Astrocyte of the hippocampus (primary cell): ENCODE measurements at regions not wholly inside any gene's neighbourhood (a gene's known extent, or its start where the extent isn't known, plus 50 kb on each side); places are given as distances from the start of the nearest gene placed in this dataset.

Experiments used
- DNase-seq: peaks from one replicate; pipeline ENCODE4 v3.0.0; 2011; ENCODE audit warnings: low read depth, low spot score

GRCh38 chr1:108050911-108051629 lies 86.1 kb upstream of the VAV3 start:
- peak; percentile 40 for DNase-seq

- no peak for DNase-seq
Measured at GRCh38 chr1:108050158-108050557, 85.2 kb upstream of the VAV3 start.

DNA sequence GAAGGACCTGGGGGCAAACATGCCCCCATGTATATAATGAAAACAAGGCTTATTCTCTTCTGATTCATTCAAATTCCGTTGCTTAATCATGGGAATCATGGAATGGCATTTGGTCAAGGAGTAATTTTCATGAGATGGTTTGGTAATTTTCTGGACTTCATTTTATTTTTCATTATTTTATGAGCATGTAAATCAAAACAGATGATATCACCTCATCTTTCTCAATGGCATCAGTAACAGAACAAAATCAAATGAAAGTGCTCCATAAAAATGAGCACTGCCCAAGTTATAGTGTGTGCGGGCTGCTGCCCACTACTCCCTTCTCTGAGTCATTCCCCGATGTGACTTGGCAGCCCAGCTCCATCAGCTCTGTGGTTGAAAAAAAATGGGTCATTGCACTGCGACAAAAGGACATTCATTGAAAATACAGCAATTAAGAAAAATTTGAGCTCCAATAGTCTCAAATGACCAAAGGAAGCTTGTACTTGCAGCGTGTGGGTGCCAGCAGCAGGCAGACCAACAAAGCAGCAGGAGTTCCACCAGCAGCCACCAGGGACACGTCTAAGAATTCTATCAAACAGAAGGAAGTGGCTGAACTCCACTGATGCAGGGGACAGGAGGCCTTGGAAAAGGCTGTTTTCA lies 84.3 kb upstream of the VAV3 start:
- peak; percentile 86 for DNase-seq

- no peak for DNase-seq
Measured at GRCh38 chr1:108048301-108049177, 83.6 kb upstream of the VAV3 start.

- DNase-seq: no peak
Measured at GRCh38 chr1:108047085-108047484, 82.1 kb upstream of the VAV3 start.

- DNase-seq: peak; percentile 39
Measured at GRCh38 chr1:108046026-108046425, 81.0 kb upstream of the VAV3 start.

- no peak for DNase-seq
Measured at GRCh38 chr1:108045460-108045859, 80.5 kb upstream of the VAV3 start.

DNA sequence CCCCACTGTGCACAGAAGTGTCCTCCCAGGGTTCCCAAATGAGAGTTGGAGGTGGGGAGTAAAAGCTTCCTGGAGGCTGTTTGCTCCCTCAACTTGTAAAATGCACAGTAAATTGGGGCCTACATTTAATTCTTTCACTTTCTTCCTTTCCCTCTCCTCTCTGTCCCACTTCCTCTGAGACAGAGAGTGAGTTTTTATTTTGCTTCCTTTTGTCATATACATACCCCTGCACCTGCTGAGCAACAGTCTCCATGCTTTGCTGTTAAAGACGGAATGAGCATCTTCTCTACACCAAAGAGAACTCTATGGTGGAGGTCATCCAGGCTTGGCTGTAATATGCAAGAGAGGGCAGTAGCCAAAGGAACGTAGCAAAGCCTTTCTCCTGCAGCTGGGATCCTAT lies 79.3 kb upstream of the VAV3 start:
- DNase-seq: no peak

DNA sequence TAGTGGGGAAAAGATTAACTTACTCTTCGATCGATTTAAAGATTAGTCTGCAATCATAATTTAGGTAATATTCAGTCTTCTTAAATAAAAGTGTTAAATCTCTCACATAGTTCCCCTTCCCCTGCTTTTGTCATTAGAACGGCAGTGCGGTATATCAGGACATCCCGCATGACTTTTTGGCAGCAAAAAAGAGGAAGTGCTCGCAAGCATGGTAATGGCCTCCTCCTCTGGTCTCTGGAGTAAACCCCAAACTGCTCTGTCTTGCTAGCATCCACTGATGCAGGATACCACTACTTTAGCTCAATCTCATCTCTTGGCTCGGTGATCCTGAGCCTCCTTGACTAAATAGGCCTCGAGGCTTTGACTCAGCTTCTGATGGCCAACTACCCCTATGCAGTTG lies 78.7 kb upstream of the VAV3 start:
- DNase-seq: no peak

DNA sequence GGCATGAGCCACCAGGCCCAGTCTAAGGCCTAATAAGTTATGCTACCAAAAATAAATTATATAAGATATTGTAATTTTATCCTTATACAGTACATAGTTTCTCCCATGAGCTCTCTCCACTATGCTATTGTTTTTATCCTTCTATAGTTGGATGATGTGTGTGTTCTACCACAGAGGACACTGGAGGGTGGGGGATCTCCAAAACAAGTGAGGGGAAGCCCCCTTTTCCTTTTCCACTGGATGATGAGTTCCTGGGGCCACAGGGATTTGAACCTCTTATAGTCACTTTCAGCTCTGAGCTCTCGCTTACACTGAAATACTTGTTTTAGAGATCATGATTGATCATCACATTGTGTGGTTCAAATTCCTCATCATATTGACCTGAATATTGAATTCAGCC lies 77.6 kb upstream of the VAV3 start:
- DNase-seq: no peak

DNA sequence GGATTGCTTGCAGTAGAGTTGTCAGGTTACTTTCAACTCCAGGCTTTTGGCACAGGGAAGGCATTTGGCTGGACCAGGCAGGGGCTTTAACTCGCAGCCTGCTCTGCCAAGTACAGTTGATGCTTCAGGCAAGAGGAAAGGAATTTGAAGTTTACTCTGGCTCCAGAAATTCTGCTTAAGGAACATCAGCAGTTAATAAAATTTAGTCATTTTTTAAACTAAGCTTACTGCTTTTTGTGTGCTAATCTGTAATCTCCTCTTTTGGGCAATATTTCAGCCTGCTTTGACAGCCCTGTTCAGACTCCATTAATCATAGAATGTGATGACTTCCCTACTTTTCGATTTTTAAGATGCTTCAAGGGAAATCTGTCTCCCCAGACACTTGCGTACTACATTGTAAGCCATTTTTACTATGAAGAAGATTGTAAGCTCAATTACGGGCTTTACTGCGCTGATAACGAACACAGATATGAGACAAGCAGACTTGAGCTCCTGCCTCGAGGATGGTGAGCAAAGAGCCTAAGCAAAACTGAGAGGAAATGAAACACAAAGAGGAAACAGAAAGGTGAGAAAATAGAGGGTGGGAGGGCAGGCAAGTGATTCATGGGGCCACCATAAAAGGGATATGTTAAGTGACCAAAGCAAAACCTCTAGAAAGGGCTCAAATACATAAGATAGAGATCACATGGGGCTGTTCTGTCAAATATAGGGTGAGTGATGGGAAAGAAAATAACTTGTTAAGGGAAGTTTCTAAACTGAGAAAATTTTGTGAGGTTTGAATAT lies 76.6 kb upstream of the VAV3 start:
- DNase-seq: peak; percentile 78

GRCh38 chr1:108038653-108039236 lies 73.8 kb upstream of the VAV3 start:
- DNase-seq: no peak

- no peak for DNase-seq
Measured at GRCh38 chr1:108036796-108037562, 72.0 kb upstream of the VAV3 start.

DNA sequence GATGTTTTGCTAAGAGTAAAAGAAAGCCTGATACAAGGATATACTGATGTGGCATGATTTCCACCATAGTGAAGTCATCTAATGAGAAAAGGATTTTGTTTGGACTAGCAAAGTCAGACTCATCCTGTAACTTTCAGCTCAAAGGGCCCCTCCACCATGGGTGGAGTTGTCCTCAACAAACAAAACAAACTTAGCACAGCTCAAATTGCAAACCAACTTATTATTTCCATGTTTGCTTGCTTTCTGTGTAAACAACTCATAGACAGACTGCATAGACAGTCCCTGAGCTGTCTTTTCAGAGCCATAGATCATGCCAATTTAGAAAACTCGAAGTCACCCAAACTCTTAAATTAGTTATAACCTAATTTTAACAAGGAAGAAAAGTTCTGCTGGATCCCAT lies 69.4 kb upstream of the VAV3 start:
- no peak for DNase-seq

- DNase-seq: no peak
Measured at GRCh38 chr1:108033550-108033951, 68.6 kb upstream of the VAV3 start.

- no peak for DNase-seq
Measured at GRCh38 chr1:108028841-108029388, 63.9 kb upstream of the VAV3 start.

- DNase-seq: no peak
Measured at GRCh38 chr1:108027389-108027788, 62.4 kb upstream of the VAV3 start.

DNA sequence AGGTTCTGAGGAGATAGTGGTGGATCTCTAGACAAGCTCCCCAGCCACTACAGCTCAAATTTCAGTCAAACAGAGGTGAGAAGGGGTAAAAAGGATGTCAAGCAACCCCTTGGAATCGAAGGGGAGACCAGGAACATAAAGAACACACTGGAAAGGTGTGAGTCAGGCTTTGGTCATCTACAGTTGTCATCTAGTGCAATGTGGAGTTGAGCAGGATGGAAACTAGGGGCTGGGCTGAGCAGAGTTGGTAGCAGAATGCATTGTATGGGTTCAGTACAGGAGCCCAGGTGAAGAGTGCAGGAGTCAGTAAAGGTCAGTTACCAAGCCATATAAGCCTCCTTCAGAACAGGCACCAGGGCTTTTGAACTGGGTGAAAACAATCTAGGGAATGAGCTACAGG lies 52.7 kb upstream of the VAV3 start:
- DNase-seq: no peak

- peak; percentile 81 for DNase-seq
Measured at GRCh38 chr1:108016451-108016920, 51.5 kb upstream of the VAV3 start.
